GM06990 (cell line): ENCODE measurements at regions not wholly inside any gene's neighbourhood (a gene's known extent, or its start where the extent isn't known, plus 50 kb on each side); places are given as distances from the start of the nearest gene placed in this dataset.

Experiments
- DNase-seq: peaks from one replicate; pipeline ENCODE4 v3.0.0-alpha.2; 2011; ENCODE audit not compliant: insufficient read length; ENCODE audit errors: extremely low read depth
- H3K27me3 ChIP-seq: replicated peaks from 2 replicates; pipeline ENCODE4 v1.6.0; 2011; ENCODE audit warnings: low read length; ENCODE audit not compliant: control insufficient read depth, insufficient read depth
- H3K36me3 ChIP-seq: 2 replicates; pipeline ENCODE4 v1.5.1; 2011; ENCODE audit warnings: low read length; ENCODE audit not compliant: control insufficient read depth, insufficient read depth
- H3K4me3 ChIP-seq: replicated peaks from 2 replicates; pipeline ENCODE4 v1.5.1; 2011; ENCODE audit warnings: low read depth, mild to moderate bottlenecking, control low read depth, low read length
- TF ChIP-seq, protein P1 (sequence below): IDR thresholded peaks from 2 replicates; pipeline ENCODE4 v1.5.1; 2011; ENCODE audit warnings: low read length, control low read depth, mild to moderate bottlenecking, inconsistent platforms; ENCODE audit not compliant: insufficient read depth, poor library complexity, severe bottlenecking

DNA sequence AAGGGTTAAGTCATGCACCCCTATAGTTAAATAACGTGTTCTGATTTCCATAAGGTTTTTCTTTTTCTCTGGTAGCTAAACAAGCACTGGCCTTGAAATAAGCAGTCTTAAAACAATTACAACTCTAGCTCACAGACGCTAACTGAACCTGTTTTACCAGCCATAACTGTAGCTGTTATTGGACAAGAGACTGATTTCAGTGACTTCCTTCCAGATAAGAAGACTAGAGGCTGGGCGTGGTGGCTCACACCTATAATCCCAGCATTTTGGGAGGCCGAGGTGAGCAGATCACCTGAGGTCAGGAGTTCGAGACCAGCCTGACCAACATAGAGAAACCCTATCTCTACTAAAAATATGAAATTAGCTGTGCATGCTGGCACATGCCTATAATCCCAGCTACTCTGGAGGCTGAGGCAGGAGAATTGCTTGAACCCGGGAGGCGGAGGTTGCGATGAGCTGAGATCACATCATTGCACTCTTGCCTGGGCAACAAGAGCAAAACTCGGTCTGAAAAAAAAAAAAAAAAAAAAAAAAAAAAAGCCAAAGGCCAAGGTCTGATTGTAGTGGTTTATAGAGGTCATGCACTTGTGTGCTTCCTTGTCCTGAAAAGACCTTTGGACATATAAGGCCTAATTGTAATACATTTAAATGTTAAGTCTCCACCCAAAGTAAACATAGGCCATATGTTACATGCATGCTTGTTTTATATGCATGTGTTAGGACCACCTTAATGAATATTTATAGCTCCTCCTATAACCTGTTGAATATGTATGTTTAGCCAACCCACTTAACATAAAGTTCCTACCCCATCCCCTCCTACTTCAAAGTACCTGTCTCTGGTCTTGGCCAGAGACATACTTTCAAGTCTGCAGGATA is 319.5 kb upstream of the CA10 start:
- H3K36me3 ChIP-seq = no peaks in the 10 kb centered on the region
- no peak overlapping the region for H3K4me3 ChIP-seq
- DNase-seq = no peak
- TF ChIP-seq, protein P1, sequence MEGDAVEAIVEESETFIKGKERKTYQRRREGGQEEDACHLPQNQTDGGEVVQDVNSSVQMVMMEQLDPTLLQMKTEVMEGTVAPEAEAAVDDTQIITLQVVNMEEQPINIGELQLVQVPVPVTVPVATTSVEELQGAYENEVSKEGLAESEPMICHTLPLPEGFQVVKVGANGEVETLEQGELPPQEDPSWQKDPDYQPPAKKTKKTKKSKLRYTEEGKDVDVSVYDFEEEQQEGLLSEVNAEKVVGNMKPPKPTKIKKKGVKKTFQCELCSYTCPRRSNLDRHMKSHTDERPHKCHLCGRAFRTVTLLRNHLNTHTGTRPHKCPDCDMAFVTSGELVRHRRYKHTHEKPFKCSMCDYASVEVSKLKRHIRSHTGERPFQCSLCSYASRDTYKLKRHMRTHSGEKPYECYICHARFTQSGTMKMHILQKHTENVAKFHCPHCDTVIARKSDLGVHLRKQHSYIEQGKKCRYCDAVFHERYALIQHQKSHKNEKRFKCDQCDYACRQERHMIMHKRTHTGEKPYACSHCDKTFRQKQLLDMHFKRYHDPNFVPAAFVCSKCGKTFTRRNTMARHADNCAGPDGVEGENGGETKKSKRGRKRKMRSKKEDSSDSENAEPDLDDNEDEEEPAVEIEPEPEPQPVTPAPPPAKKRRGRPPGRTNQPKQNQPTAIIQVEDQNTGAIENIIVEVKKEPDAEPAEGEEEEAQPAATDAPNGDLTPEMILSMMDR = no peak
- H3K27me3 ChIP-seq = no peaks in the 10 kb centered on the region

DNA sequence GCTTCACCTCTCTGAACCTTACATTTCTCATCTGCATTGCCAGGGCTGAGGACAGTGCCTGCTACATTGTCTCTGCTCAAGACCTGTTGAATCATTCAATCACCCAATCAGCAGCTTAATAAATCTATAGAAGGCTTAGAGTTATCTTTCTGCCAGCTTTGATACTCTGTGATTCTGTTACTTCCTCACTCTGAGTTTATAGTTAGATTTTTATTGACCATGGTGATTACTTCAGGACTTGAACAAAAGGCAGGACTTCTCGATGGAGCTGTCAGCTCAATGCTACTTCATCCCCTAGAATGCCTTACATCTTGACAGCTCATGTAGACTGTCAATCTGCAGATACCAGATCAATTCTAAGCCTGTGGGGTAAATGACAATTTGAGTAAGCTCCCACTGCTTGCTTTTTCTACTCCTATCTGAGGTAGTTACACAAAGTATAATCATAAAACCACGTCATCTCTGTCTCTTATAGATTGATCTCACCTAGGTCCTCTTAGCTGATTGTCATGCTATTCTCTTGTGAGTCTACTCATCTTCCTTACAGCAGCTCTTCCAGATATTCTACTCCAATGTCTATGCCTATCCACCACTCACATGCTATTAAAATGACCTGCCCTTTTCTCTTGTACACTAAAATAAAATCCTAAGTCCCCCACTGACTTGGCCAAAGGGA is 318.3 kb upstream of the CA10 start:
- DNase-seq = no peak
- no peak overlapping the region for H3K4me3 ChIP-seq
- H3K36me3 ChIP-seq = no peaks in the 10 kb centered on the region
- TF ChIP-seq, protein P1 = no peak
- H3K27me3 ChIP-seq = no peaks in the 10 kb centered on the region

DNA sequence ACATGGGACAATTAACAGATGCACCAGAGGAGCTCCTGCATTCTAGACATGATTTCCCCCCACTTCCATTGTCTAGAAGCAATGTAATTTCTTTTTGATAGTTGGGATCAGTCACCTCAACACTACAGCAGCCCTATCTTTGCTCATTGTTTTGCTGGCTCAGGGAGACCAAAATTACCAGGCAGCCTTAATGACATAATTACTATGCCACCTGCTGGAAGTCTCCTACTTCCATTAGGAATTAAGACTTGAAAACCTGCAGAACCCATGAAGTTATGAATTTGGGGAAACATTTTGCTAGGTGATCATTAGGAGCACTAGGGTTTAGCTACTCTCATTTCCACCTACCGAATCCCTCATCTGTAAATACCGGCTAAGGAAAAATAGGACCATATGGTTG is 312.0 kb upstream of the CA10 start:
- no peak for DNase-seq
- TF ChIP-seq, protein P1 = no peak
- Histone ChIP-seq H3K4me3 (no peak overlapping the region), H3K36me3 (no peaks in the 10 kb centered on the region), H3K27me3 (no peaks in the 10 kb centered on the region)

- Histone ChIP-seq H3K27me3 (no peaks in the 10 kb centered on the region), H3K36me3 (no peaks in the 10 kb centered on the region), H3K4me3 (no peak overlapping the region)
- DNase-seq = no peak
- TF ChIP-seq, protein P1 = no peak
These were observed 306.9 kb upstream of the CA10 start for GRCh38 chr17:52465407-52465806.

DNA sequence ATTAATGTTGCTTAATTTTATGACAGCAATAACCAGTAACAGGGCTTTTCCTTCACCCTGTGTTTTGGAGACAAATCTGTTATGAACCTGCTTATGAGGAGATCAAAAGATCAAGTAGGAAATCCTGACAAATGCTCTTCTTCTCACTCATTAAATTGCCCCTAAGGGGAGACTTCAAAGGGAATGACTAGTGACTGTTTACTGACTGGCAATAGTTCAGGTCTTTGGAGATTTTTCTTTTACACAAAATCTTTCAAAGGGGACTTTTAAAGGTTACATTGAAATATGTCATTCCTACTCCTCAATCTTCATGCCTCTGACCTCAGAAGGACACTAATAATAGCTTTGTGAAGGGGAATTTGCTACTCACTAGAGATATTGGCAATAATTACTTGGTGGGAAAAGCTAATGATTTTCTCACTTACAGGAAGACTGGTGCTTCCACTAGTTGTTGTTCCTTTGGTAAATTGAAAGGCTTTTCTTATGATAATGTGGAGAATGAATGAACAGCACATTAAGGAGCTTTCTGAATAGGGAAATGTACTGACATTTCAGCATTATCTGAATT is 292.9 kb upstream of the CA10 start:
- H3K27me3 ChIP-seq = no peaks in the 10 kb centered on the region
- no peaks in the 10 kb centered on the region for H3K36me3 ChIP-seq
- no peak for DNase-seq
- no peak overlapping the region for H3K4me3 ChIP-seq
- TF ChIP-seq, protein P1 = no peak
